Spleen (tissue), 11 donors: ENCODE measurements at regions not wholly inside any gene's neighbourhood (a gene's known extent, or its start where the extent isn't known, plus 50 kb on each side); places are given as distances from the start of the nearest gene placed in this dataset.

Source experiments
- DNase-seq: peaks from one replicate; pipeline ENCODE4 v3.0.0-alpha.2; 2020
- H3K27ac ChIP-seq, 8 donors: fragments of 200-600 bp; sonication (generic) in 7 of 8; 1 replicate in 4 of 8; 2 replicates in 4 of 8; pipeline versions ENCODE4 v1.5.0 to v1.8.0; 2016 to 2021; ENCODE audit warnings: inconsistent platforms in 4 of 8, mild to moderate bottlenecking in 4 of 8, moderate library complexity in 1 of 8
- H3K27me3 ChIP-seq, 7 donors: fragments of 200-600 bp; sonication (generic) in 6 of 7; replicated peaks in 1 of 7; 1 replicate in 4 of 7; 2 replicates in 3 of 7; pipeline versions ENCODE4 v1.5.0 to v1.8.0; 2016 to 2021; ENCODE audit warnings: inconsistent platforms in 3 of 7, mild to moderate bottlenecking in 1 of 7
- H3K36me3 ChIP-seq, 6 donors: fragments of 200-600 bp; sonication (generic) in 5 of 6; 1 replicate in 4 of 6; 2 replicates in 2 of 6; pipeline versions ENCODE4 v1.5.0 to v1.8.0; 2016 to 2021; ENCODE audit warnings: inconsistent platforms in 2 of 6
- H3K4me1 ChIP-seq, 6 donors: fragments of 200-600 bp; sonication (generic) in 5 of 6; 1 replicate in 3 of 6; 2 replicates in 3 of 6; pipeline versions ENCODE4 v1.5.0 to v1.8.0; 2016 to 2021; ENCODE audit warnings: inconsistent platforms in 3 of 6
- H3K4me3 ChIP-seq, 8 donors: fragments of 200-600 bp; sonication (generic) in 7 of 8; 1 replicate in 4 of 8; 2 replicates in 4 of 8; pipeline versions ENCODE4 v1.5.0 to v1.8.0; 2016 to 2021; ENCODE audit warnings: inconsistent platforms in 4 of 8, mild to moderate bottlenecking in 4 of 8, moderate library complexity in 2 of 8
- H3K9me3 ChIP-seq, 8 donors: fragments of 200-600 bp; sonication (generic) in 7 of 8; 1 replicate in 4 of 8; 2 replicates in 4 of 8; pipeline versions ENCODE4 v1.5.0 to v1.8.0; 2016 to 2021; ENCODE audit warnings: inconsistent platforms in 4 of 8
- CTCF ChIP-seq, 11 experiments: fragments of 200-600 bp in 7 of 11; fragments of 450-650 bp in 4 of 11; sonication (generic) in 4 of 11; IDR thresholded peaks in 8 of 11; conservative IDR thresholded peaks in 3 of 11; 1 replicate in 7 of 11; 2 replicates in 4 of 11; pipeline versions ENCODE4 v1.4.0 to v1.8.0; 2016 to 2021; ENCODE audit warnings: antibody characterized with exemption in 11 of 11, inconsistent platforms in 4 of 11, mild to moderate bottlenecking in 1 of 11
- POLR2A ChIP-seq, 3 donors: fragments of 450-650 bp; IDR thresholded peaks; one replicate each; pipeline ENCODE4 v1.5.1; 2017; ENCODE audit warnings: antibody characterized with exemption in 3 of 3, mild to moderate bottlenecking in 1 of 3
- POLR2AphosphoS5 ChIP-seq, 3 donors: sonication (generic); formaldehyde crosslinking; IDR thresholded peaks; one replicate each; pipeline ENCODE4 v1.5.1; 2017; ENCODE audit warnings: antibody characterized with exemption in 3 of 3
- WGBS, 5 donors: extraction: QIAGEN DNeasy Blood & Tissue Kit in 3 of 5; methylation state at CpG; one replicate each; pipeline versions ENCODE4 v1.1.5 to v1.1.7; 2013 to 2018; 5-methylcytosine and 5-hydroxymethylcytosine counted together
- intact Hi-C: fragments of 100-400 bp; cut with DNase I; formaldehyde crosslinking; loops from one replicate; pipeline ENCODE4 v1.15.0; 2023; ENCODE audit warnings: low total_unique reads
- donor health status: healthy with polysubstance abuse.
- donor health status: DM: no; HTN: no; CAD: no; lungs with moderate emphysema.
- donor health status: DM: no; HTN: no; CAD: no.
- donor health status: Bipolar disorder and iron deficiency.
- donor health status: healthy.
- donor health status: DM: no; HTN: no; CAD: no.
- donor health status: DM: yes; HTN: yes; CAD: no.

- Histone ChIP-seq H3K9me3 (no peaks in the 10 kb centered on the region), H3K4me1 (no peaks in the 10 kb centered on the region), H3K27me3 (no peaks in the 10 kb centered on the region), H3K36me3 (no peaks in the 10 kb centered on the region), H3K4me3 (no peak overlapping the region), H3K27ac (no peak overlapping the region)
- TF ChIP-seq POLR2AphosphoS5 (IDR thresholded peaks at IDR 0.05) (no peak), CTCF (IDR thresholded peaks at IDR 0.05 in 8 of 11, conservative IDR thresholded peaks at IDR 0.05 in 3 of 11) (no peak), POLR2A (IDR thresholded peaks at IDR 0.05) (no peak)
- intact Hi-C loops: no loop called here
- WGBS, 5 donors: 50 to 72% (median 56%) methylated on average over 3 of the region's 3 CpGs
- DNase-seq: no peak
Measured at GRCh38 chr9:108476574-108476973, 379.2 kb downstream of the ACTL7B start.

GRCh38 chr9:108475813-108476212 is 380.0 kb downstream of the ACTL7B start:
- 65 to 83% (median 78%) methylated on average over 2 of the region's 2 CpGs for WGBS, 5 donors
- TF ChIP-seq POLR2AphosphoS5 (IDR thresholded peaks at IDR 0.05) (no peak), POLR2A (IDR thresholded peaks at IDR 0.05) (no peak), CTCF (IDR thresholded peaks at IDR 0.05 in 8 of 11, conservative IDR thresholded peaks at IDR 0.05 in 3 of 11) (no peak)
- Histone ChIP-seq H3K4me1 (no peaks in the 10 kb centered on the region), H3K27ac (no peak overlapping the region), H3K36me3 (no peaks in the 10 kb centered on the region), H3K27me3 (no peaks in the 10 kb centered on the region), H3K9me3 (no peaks in the 10 kb centered on the region), H3K4me3 (no peak overlapping the region)
- DNase-seq: no peak
- intact Hi-C loops: no loop called here

GRCh38 chr9:108474356-108474755 is 381.4 kb downstream of the ACTL7B start:
- Histone ChIP-seq H3K4me3 (no peak overlapping the region), H3K9me3 (no peaks in the 10 kb centered on the region), H3K27me3 (no peaks in the 10 kb centered on the region), H3K27ac (no peak overlapping the region), H3K36me3 (no peaks in the 10 kb centered on the region), H3K4me1 (no peaks in the 10 kb centered on the region)
- intact Hi-C loops: no loop called here
- no peak for TF ChIP-seq CTCF (IDR thresholded peaks at IDR 0.05 in 8 of 11, conservative IDR thresholded peaks at IDR 0.05 in 3 of 11)
- no peak for TF ChIP-seq POLR2AphosphoS5 (IDR thresholded peaks at IDR 0.05)
- no peak for TF ChIP-seq POLR2A (IDR thresholded peaks at IDR 0.05)
- DNase-seq: no peak
- 73 to 87% (median 83%) methylated on average over 6 of the region's 6 CpGs for WGBS, 5 donors

GRCh38 chr9:108473209-108474112 is 382.3 kb downstream of the ACTL7B start:
- Histone ChIP-seq H3K27ac (no peak overlapping the region), H3K27me3 (no peaks in the 10 kb centered on the region), H3K36me3 (no peaks in the 10 kb centered on the region), H3K4me1 (no peaks in the 10 kb centered on the region), H3K4me3 (no peak overlapping the region), H3K9me3 (no peaks in the 10 kb centered on the region)
- intact Hi-C loops: no loop called here
- 69 to 89% (median 83%) methylated on average over 9 of the region's 9 CpGs for WGBS, 5 donors
- no peak for TF ChIP-seq POLR2A (IDR thresholded peaks at IDR 0.05)
- no peak for TF ChIP-seq POLR2AphosphoS5 (IDR thresholded peaks at IDR 0.05)
- no peak for TF ChIP-seq CTCF (IDR thresholded peaks at IDR 0.05 in 8 of 11, conservative IDR thresholded peaks at IDR 0.05 in 3 of 11)
- no peak for DNase-seq
